K562 (cell line): ENCODE measurements at regions not wholly inside any gene's neighbourhood (a gene's known extent, or its start where the extent isn't known, plus 50 kb on each side); places are given as distances from the start of the nearest gene placed in this dataset.

Experiments
- CBX5 ChIP-seq: IDR thresholded peaks from 2 replicates; pipeline ENCODE4 v1.6.1; 2014; ENCODE audit warnings: low read depth, borderline replicate concordance
- CHD7 ChIP-seq: fragments of 200-600 bp; sonication (generic); IDR thresholded peaks from one replicate; pipeline ENCODE4 v1.6.1; 2012; ENCODE audit warnings: mild to moderate bottlenecking, low read depth, low read length, inconsistent platforms
- CREB1 ChIP-seq, 2 experiments: sonication (generic) in 1 of 2; formaldehyde crosslinking in 1 of 2; IDR thresholded peaks; 2 replicates each; pipeline versions ENCODE4 v1.6.1 to v1.8.0; 2012 to 2022; ENCODE audit warnings: inconsistent platforms in 1 of 2, mild to moderate bottlenecking in 1 of 2, missing genetic modification reagents in 1 of 2, moderate library complexity in 1 of 2
- CREM ChIP-seq: IDR thresholded peaks from 2 replicates; pipeline ENCODE4 v1.6.1; 2014; ENCODE audit warnings: antibody characterized with exemption, low read depth
- JUN ChIP-seq, 2 experiments: sonication (generic) in 1 of 2; formaldehyde crosslinking in 1 of 2; IDR thresholded peaks; 2 replicates each; pipeline versions ENCODE4 v1.6.1 to v1.8.0; 2012 to 2022; ENCODE audit warnings: borderline replicate concordance in 2 of 2, mild to moderate bottlenecking in 2 of 2, improper control_type of control experiment in 1 of 2, low read depth in 1 of 2, low read length in 1 of 2, missing genetic modification reagents in 1 of 2
- NFE2 ChIP-seq: IDR thresholded peaks from 2 replicates; pipeline ENCODE4 v1.6.1; 2014; ENCODE audit warnings: antibody characterized with exemption, low read depth
- NRF1 ChIP-seq, 2 experiments: fragments of 450-650 bp; IDR thresholded peaks in 1 of 2; conservative IDR thresholded peaks in 1 of 2; 2 replicates each; pipeline ENCODE4 v1.6.1; 2014; ENCODE audit warnings: mild to moderate bottlenecking in 2 of 2
- PHF21A ChIP-seq: fragments of 450-650 bp; IDR thresholded peaks from 2 replicates; pipeline ENCODE4 v1.6.1; 2017; ENCODE audit warnings: low read depth, borderline replicate concordance
- RAD21 ChIP-seq, 2 experiments: fragments of 250-450 bp in 1 of 2; fragments of 450-650 bp in 1 of 2; sonication (Bioruptor Pico) in 1 of 2; formaldehyde crosslinking in 1 of 2; IDR thresholded peaks in 1 of 2; conservative IDR thresholded peaks in 1 of 2; 2 replicates each; pipeline versions ENCODE4 v1.4.0 to v1.8.0; 2020 to 2022; ENCODE audit warnings: mild to moderate bottlenecking in 2 of 2, moderate library complexity in 1 of 2
- ZNF282 ChIP-seq: sonication (generic); formaldehyde crosslinking; IDR thresholded peaks from 2 replicates; pipeline ENCODE4 v1.8.1; 2023; ENCODE audit warnings: missing genetic modification reagents
- TF ChIP-seq, protein P1 (sequence below): sonication (generic); formaldehyde crosslinking; IDR thresholded peaks from 2 replicates; pipeline ENCODE4 v1.8.0; 2022; ENCODE audit warnings: mild to moderate bottlenecking, missing genetic modification reagents, borderline replicate concordance

GRCh38 chr2:223500709-223501108, 101.5 kb downstream of the SCG2 start:
- TF ChIP-seq CHD7 (no peak), CREM (no peak), NRF1 (conservative IDR thresholded peaks at IDR 0.05 in 1 of 2, IDR thresholded peaks at IDR 0.05 in 1 of 2) (no peak), ZNF282 (no peak), CBX5 (no peak), JUN (IDR thresholded peaks at IDR 0.05; ENCODE audit: borderline replicate concordance, low read depth, low read length) (no peak), JUN (CRISPR knock-in tag; IDR thresholded peaks at IDR 0.05; ENCODE audit: borderline replicate concordance) (no peak), NFE2 (no peak), RAD21 (CRISPR knock-in tag; conservative IDR thresholded peaks at IDR 0.05 in 1 of 2, IDR thresholded peaks at IDR 0.05 in 1 of 2) (no peak), CREB1 (IDR thresholded peaks at IDR 0.05) (no peak), CREB1 (CRISPR knock-in tag; IDR thresholded peaks at IDR 0.05) (no peak), PHF21A (no peak)
- TF ChIP-seq, protein P1, sequence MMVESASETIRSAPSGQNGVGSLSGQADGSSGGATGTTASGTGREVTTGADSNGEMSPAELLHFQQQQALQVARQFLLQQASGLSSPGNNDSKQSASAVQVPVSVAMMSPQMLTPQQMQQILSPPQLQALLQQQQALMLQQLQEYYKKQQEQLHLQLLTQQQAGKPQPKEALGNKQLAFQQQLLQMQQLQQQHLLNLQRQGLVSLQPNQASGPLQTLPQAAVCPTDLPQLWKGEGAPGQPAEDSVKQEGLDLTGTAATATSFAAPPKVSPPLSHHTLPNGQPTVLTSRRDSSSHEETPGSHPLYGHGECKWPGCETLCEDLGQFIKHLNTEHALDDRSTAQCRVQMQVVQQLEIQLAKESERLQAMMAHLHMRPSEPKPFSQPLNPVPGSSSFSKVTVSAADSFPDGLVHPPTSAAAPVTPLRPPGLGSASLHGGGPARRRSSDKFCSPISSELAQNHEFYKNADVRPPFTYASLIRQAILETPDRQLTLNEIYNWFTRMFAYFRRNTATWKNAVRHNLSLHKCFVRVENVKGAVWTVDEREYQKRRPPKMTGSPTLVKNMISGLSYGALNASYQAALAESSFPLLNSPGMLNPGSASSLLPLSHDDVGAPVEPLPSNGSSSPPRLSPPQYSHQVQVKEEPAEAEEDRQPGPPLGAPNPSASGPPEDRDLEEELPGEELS (CRISPR knock-in tag) = no peak
